ENCODE measurements at regions not wholly inside any gene's neighbourhood (a gene's known extent, or its start where the extent isn't known, plus 50 kb on each side); places are given as distances from the start of the nearest gene placed in this dataset.

- no peak for DNase-seq
Measured at GRCh38 chr4:176443646-176444409, 124.1 kb downstream of the SPCS3 start.

GRCh38 chr4:176444741-176445140 is 125.0 kb downstream of the SPCS3 start:
- DNase-seq = no peak

GRCh38 chr4:176448761-176449160 is 129.0 kb downstream of the SPCS3 start:
- no peak for DNase-seq

GRCh38 chr4:176451443-176451842 is 131.7 kb downstream of the SPCS3 start:
- no peak for DNase-seq

GRCh38 chr4:176453079-176453478 is 133.3 kb downstream of the SPCS3 start:
- no peak for DNase-seq

GRCh38 chr4:176453658-176454057 is 133.9 kb downstream of the SPCS3 start:
- no peak for DNase-seq

GRCh38 chr4:176464748-176465147 is 145.0 kb downstream of the SPCS3 start:
- DNase-seq = no peak

GRCh38 chr4:176467001-176467400 is 147.2 kb downstream of the SPCS3 start:
- DNase-seq = no peak

- DNase-seq = no peak
Measured at GRCh38 chr4:176469546-176469945, 149.8 kb downstream of the SPCS3 start.

GRCh38 chr4:176470671-176471070 is 150.9 kb downstream of the SPCS3 start:
- DNase-seq = no peak

GRCh38 chr4:176475067-176475466 is 155.3 kb downstream of the SPCS3 start:
- DNase-seq = no peak

- DNase-seq = no peak
Measured at GRCh38 chr4:176478076-176478475, 158.3 kb downstream of the SPCS3 start.

GRCh38 chr4:176479767-176480166 is 160.0 kb downstream of the SPCS3 start:
- DNase-seq = no peak

GRCh38 chr4:176482972-176483371 is 163.2 kb downstream of the SPCS3 start:
- no peak for DNase-seq

GRCh38 chr4:176484301-176484984 is 164.7 kb downstream of the SPCS3 start:
- no peak for DNase-seq

- no peak for DNase-seq
Measured at GRCh38 chr4:176489001-176489400, 169.2 kb downstream of the SPCS3 start.

GRCh38 chr4:176492646-176493302 is 173.0 kb downstream of the SPCS3 start:
- peak; percentile 12 for DNase-seq

GRCh38 chr4:176498617-176499256 is 179.0 kb downstream of the SPCS3 start:
- peak; percentile 4 for DNase-seq

GRCh38 chr4:176499518-176499917 is 179.8 kb downstream of the SPCS3 start:
- no peak for DNase-seq

GRCh38 chr4:176500894-176501293 is 181.1 kb downstream of the SPCS3 start:
- DNase-seq = no peak

- no peak for DNase-seq
Measured at GRCh38 chr4:176504118-176504517, 184.4 kb downstream of the SPCS3 start.

GRCh38 chr4:176507845-176508533 is 188.2 kb downstream of the SPCS3 start:
- DNase-seq = no peak

All from dermis blood vessel endothelial cell (primary cell).